HCT116 (cell line): ENCODE measurements at regions not wholly inside any gene's neighbourhood (a gene's known extent, or its start where the extent isn't known, plus 50 kb on each side); places are given as distances from the start of the nearest gene placed in this dataset.
"Not testable (repeated sequence)": the region's sequence is repeated elsewhere in the genome, so short reads cannot be mapped to it uniquely, and the experiment has no call there.

ENCODE experiments used
- CTCF ChIP-seq, 3 experiments: fragments of 200-600 bp in 1 of 3; sonication (generic) in 1 of 3; IDR thresholded peaks in 2 of 3; conservative IDR thresholded peaks in 1 of 3; 2 replicates each; pipeline ENCODE4 v1.5.1; 2012 to 2017; ENCODE audit warnings: low read depth in 2 of 3, low read length in 2 of 3, antibody characterized with exemption in 1 of 3, borderline replicate concordance in 1 of 3, control low read depth in 1 of 3, mild to moderate bottlenecking in 1 of 3, mixed read lengths in 1 of 3, mixed run types in 1 of 3, moderate library complexity in 1 of 3; ENCODE audit not compliant: insufficient read depth in 1 of 3
- POLR2AphosphoS5 ChIP-seq: IDR thresholded peaks from 2 replicates; pipeline ENCODE4 v1.6.1; 2011; ENCODE audit warnings: mild to moderate bottlenecking, low read depth, low read length, moderate library complexity

GRCh38 chr16:18636148-18636547 lies 74.3 kb upstream of the NOMO2 start:
- not testable (repeated sequence) for TF ChIP-seq CTCF (IDR thresholded peaks at IDR 0.05 in 2 of 3, conservative IDR thresholded peaks at IDR 0.05 in 1 of 3; ENCODE audit: borderline replicate concordance in 1 of 3, insufficient read depth in 1 of 3, low read depth in 2 of 3, low read length in 2 of 3); POLR2AphosphoS5
